Mammary epithelial cell (primary cell): ENCODE measurements at regions not wholly inside any gene's neighbourhood (a gene's known extent, or its start where the extent isn't known, plus 50 kb on each side); places are given as distances from the start of the nearest gene placed in this dataset.

Source experiments
- CTCF ChIP-seq, 2 donors: IDR thresholded peaks in 1 of 2; conservative IDR thresholded peaks in 1 of 2; 2 replicates each; pipeline ENCODE4 v1.5.1; 2011 to 2012; ENCODE audit warnings: inconsistent platforms in 2 of 2, low read length in 2 of 2, mild to moderate bottlenecking in 2 of 2, control low read depth in 1 of 2, low read depth in 1 of 2; ENCODE audit not compliant: insufficient read depth in 1 of 2; ENCODE audit errors: extremely low read depth in 1 of 2
- EZH2 ChIP-seq: IDR thresholded peaks from 2 replicates; pipeline ENCODE4 v1.6.1; 2012; ENCODE audit warnings: low read length, inconsistent platforms, borderline replicate concordance

- TF ChIP-seq CTCF (conservative IDR thresholded peaks at IDR 0.05 in 1 of 2, IDR thresholded peaks at IDR 0.05 in 1 of 2; ENCODE audit: extremely low read depth in 1 of 2, insufficient read depth in 1 of 2, low read depth in 1 of 2, low read length in 2 of 2) (no peak), EZH2 (no peak)
Measured at GRCh38 chr4:43435291-43435690, 542.8 kb downstream of the GRXCR1 start.
